A549 (cell line): ENCODE measurements at regions not wholly inside any gene's neighbourhood (a gene's known extent, or its start where the extent isn't known, plus 50 kb on each side); places are given as distances from the start of the nearest gene placed in this dataset.

Experiments
- ATAC-seq, 2 experiments: fragments of 200-7000 bp in 1 of 2; fragments of >200 bp in 1 of 2; cut with Nextera tagmentation in 1 of 2; cut with Tn5 transposase in 1 of 2; 3 replicates each; pipeline versions ENCODE4 v1.8.0 to v1.9.1; 2018 to 2020; ENCODE audit warnings: mild to moderate bottlenecking in 1 of 2, moderate library complexity in 1 of 2
- CTCF ChIA-PET: fragments of 300-600 bp; sonication (Branson Sonifier 250); formaldehyde crosslinking; extraction: SDS; loops from one replicate; lab custom pipeline; 2021; ENCODE audit warnings: antibody characterized with exemption, inconsistent platforms; lab: Yijun Ruan, JAX
- POLR2A ChIA-PET: fragments of 350-600 bp; formaldehyde crosslinking; extraction: SDS; loops from one replicate; lab custom pipeline; 2021; ENCODE audit warnings: antibody characterized with exemption, inconsistent platforms; lab: Yijun Ruan, JAX
- DNase-seq, 2 experiments: peaks; one replicate each; pipeline versions ENCODE4 v3.0.0 to v3.0.0-alpha.2; 2011 to 2016; ENCODE audit warnings: low read depth in 1 of 2, low spot score in 1 of 2
- FAIRE-seq: peaks from 2 replicates; lab custom pipeline; 2011; peaks lifted over from hg19 to GRCh38; lab: Jason Lieb, UNC
- H3K27ac ChIP-seq, 2 experiments: fragments of >200 bp; sonication (Bioruptor Twin); formaldehyde crosslinking; 3 replicates each; pipeline ENCODE4 v1.5.1; 2016 to 2017
- H3K4me1 ChIP-seq: fragments of >200 bp; sonication (Bioruptor Twin); formaldehyde crosslinking; 3 replicates; pipeline ENCODE4 v1.6.1; 2016
- H3K4me2 ChIP-seq: fragments of >200 bp; sonication (Bioruptor Twin); formaldehyde crosslinking; 3 replicates; pipeline ENCODE4 v1.6.1; 2016
- H3K4me3 ChIP-seq: fragments of >200 bp; sonication (Bioruptor Twin); formaldehyde crosslinking; 3 replicates; pipeline ENCODE4 v1.5.1; 2016
- H3K9me3 ChIP-seq: fragments of >200 bp; sonication (Bioruptor Twin); formaldehyde crosslinking; 3 replicates; pipeline ENCODE4 v1.6.1; 2016
- CBX2 ChIP-seq: fragments of 200-600 bp; sonication (generic); IDR thresholded peaks from 2 replicates; pipeline ENCODE4 v1.6.1; 2016; ENCODE audit warnings: low read depth, mild to moderate bottlenecking, borderline replicate concordance
- CBX8 ChIP-seq: fragments of 200-600 bp; sonication (generic); IDR thresholded peaks from 2 replicates; pipeline ENCODE4 v1.6.1; 2016
- CTCF ChIP-seq: fragments of >200 bp; sonication (Bioruptor Twin); formaldehyde crosslinking; IDR thresholded peaks from 3 replicates; pipeline ENCODE4 v1.5.1; 2016
- ELK1 ChIP-seq: fragments of 150-350 bp; IDR thresholded peaks from 2 replicates; pipeline ENCODE4 v1.6.1; 2014; ENCODE audit warnings: low read depth, mild to moderate bottlenecking, low read length
- FOSL2 ChIP-seq, 2 experiments: fragments of 450-650 bp in 1 of 2; fragments of >200 bp in 1 of 2; sonication (Bioruptor Twin) in 1 of 2; formaldehyde crosslinking; IDR thresholded peaks; 2 replicates each; pipeline versions ENCODE4 v1.5.0 to v1.6.1; 2016 to 2020; ENCODE audit warnings: mild to moderate bottlenecking in 1 of 2, moderate library complexity in 1 of 2
- FOXS1 ChIP-seq: fragments of 250-450 bp; sonication (Bioruptor Pico); IDR thresholded peaks from 2 replicates; pipeline ENCODE4 v1.5.0; 2020; ENCODE audit warnings: mild to moderate bottlenecking, moderate library complexity
- HDAC2 ChIP-seq: fragments of 200-600 bp; sonication (generic); IDR thresholded peaks from 2 replicates; pipeline ENCODE4 v1.6.1; 2016
- HOXA7 ChIP-seq: fragments of 250-450 bp; sonication (Bioruptor Pico); IDR thresholded peaks from 2 replicates; pipeline ENCODE4 v1.5.0; 2020; ENCODE audit warnings: mild to moderate bottlenecking, moderate library complexity
- JUNB ChIP-seq: fragments of >200 bp; sonication (Bioruptor Twin); formaldehyde crosslinking; IDR thresholded peaks from 2 replicates; pipeline ENCODE4 v1.6.1; 2016
- MAFK ChIP-seq: fragments of 450-650 bp; IDR thresholded peaks from 2 replicates; pipeline ENCODE4 v1.6.1; 2014; ENCODE audit not compliant: partially characterized antibody
- MYC ChIP-seq: IDR thresholded peaks from 2 replicates; pipeline ENCODE4 v1.6.1; 2012; ENCODE audit warnings: mild to moderate bottlenecking, inconsistent platforms, low read length, improper control_type of control experiment, borderline replicate concordance
- POLR2A ChIP-seq: IDR thresholded peaks from 2 replicates; pipeline ENCODE4 v1.6.1; 2012; ENCODE audit warnings: mild to moderate bottlenecking, low read length
- POLR2AphosphoS2 ChIP-seq: conservative IDR thresholded peaks from 2 replicates; pipeline ENCODE4 v1.6.1; 2012; ENCODE audit warnings: low read length, improper control_type of control experiment, inconsistent platforms
- REST ChIP-seq: fragments of 200-600 bp; sonication (generic); IDR thresholded peaks from 2 replicates; pipeline ENCODE4 v1.6.1; 2016; ENCODE audit warnings: antibody characterized with exemption, mild to moderate bottlenecking, moderate library complexity
- ZC3H11A ChIP-seq: fragments of 450-650 bp; IDR thresholded peaks from 2 replicates; pipeline ENCODE4 v1.6.1; 2014; ENCODE audit warnings: antibody characterized with exemption, mild to moderate bottlenecking
- ZSCAN20 ChIP-seq: fragments of 250-450 bp; sonication (Bioruptor Pico); IDR thresholded peaks from 2 replicates; pipeline ENCODE4 v1.8.0; 2022; ENCODE audit warnings: mild to moderate bottlenecking, moderate library complexity
- WGBS: methylation state at CpG from one replicate; pipeline ENCODE4 v1.1.6; 2017; ENCODE audit errors: missing lambda C conversion rate; 5-methylcytosine and 5-hydroxymethylcytosine counted together
- TF ChIP-seq, protein P1 (sequence below): fragments of 450-650 bp; IDR thresholded peaks from 2 replicates; pipeline ENCODE4 v1.6.1; 2014; ENCODE audit warnings: antibody characterized with exemption
- TF ChIP-seq, protein P2 (sequence below): IDR thresholded peaks from 2 replicates; pipeline ENCODE4 v1.6.1; 2012
- TF ChIP-seq, protein P3 (sequence below): fragments of 250-450 bp; sonication (Bioruptor Pico); IDR thresholded peaks from 2 replicates; pipeline ENCODE4 v1.5.0; 2021; ENCODE audit warnings: mild to moderate bottlenecking, moderate library complexity, borderline replicate concordance

- WGBS = 33% methylated on average over 3 of the region's 3 CpGs
- POLR2A ChIA-PET = no interaction called here
- H3K4me3 ChIP-seq = no peak overlapping the region
- DNase-seq (no peak), FAIRE-seq (no peak), ATAC-seq (no peak)
- H3K4me2 ChIP-seq = no peak overlapping the region
- CTCF ChIA-PET = interaction anchor here (1.2 kb wide), 1 partner anchor 76 kb away, joined by 3 read pairs; no protein-coding TSS in a partner anchor
- H3K4me1 ChIP-seq = no peaks in the 10 kb centered on the region
- no peak overlapping the region for H3K27ac ChIP-seq
- H3K9me3 ChIP-seq = no peaks in the 10 kb centered on the region
- no peak for TF ChIP-seq REST
- TF ChIP-seq MAFK = no peak
- no peak for TF ChIP-seq ZC3H11A
- TF ChIP-seq MYC = no peak
- TF ChIP-seq, protein P1, sequence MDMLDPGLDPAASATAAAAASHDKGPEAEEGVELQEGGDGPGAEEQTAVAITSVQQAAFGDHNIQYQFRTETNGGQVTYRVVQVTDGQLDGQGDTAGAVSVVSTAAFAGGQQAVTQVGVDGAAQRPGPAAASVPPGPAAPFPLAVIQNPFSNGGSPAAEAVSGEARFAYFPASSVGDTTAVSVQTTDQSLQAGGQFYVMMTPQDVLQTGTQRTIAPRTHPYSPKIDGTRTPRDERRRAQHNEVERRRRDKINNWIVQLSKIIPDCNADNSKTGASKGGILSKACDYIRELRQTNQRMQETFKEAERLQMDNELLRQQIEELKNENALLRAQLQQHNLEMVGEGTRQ = no peak
- TF ChIP-seq ZSCAN20 (CRISPR knock-in tag) = no peak
- no peak for TF ChIP-seq ELK1
- TF ChIP-seq, protein P2, sequence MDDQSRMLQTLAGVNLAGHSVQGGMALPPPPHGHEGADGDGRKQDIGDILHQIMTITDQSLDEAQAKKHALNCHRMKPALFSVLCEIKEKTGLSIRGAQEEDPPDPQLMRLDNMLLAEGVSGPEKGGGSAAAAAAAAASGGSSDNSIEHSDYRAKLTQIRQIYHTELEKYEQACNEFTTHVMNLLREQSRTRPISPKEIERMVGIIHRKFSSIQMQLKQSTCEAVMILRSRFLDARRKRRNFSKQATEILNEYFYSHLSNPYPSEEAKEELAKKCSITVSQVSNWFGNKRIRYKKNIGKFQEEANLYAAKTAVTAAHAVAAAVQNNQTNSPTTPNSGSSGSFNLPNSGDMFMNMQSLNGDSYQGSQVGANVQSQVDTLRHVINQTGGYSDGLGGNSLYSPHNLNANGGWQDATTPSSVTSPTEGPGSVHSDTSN = no peak
- TF ChIP-seq POLR2A = no peak
- no peak for TF ChIP-seq HOXA7 (CRISPR knock-in tag)
- no peak for TF ChIP-seq FOSL2 (IDR thresholded peaks at IDR 0.05)
- no peak for TF ChIP-seq FOSL2 (CRISPR knock-in tag; IDR thresholded peaks at IDR 0.05)
- TF ChIP-seq CBX2 = no peak
- TF ChIP-seq JUNB = no peak
- TF ChIP-seq FOXS1 = no peak
- no peak for TF ChIP-seq CTCF
- TF ChIP-seq HDAC2 = no peak
- TF ChIP-seq POLR2AphosphoS2 = no peak
- TF ChIP-seq CBX8 = no peak
- TF ChIP-seq, protein P3, sequence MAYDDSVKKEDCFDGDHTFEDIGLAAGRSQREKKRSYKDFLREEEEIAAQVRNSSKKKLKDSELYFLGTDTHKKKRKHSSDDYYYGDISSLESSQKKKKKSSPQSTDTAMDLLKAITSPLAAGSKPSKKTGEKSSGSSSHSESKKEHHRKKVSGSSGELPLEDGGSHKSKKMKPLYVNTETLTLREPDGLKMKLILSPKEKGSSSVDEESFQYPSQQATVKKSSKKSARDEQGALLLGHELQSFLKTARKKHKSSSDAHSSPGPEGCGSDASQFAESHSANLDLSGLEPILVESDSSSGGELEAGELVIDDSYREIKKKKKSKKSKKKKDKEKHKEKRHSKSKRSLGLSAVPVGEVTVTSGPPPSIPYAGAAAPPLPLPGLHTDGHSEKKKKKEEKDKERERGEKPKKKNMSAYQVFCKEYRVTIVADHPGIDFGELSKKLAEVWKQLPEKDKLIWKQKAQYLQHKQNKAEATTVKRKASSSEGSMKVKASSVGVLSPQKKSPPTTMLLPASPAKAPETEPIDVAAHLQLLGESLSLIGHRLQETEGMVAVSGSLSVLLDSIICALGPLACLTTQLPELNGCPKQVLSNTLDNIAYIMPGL (CRISPR knock-in tag) = no peak
These were observed 63.5 kb upstream of the MROH9 start for GRCh38 chr1:170871868-170872267.
